Upper lobe of left lung (tissue), 4 donors: ENCODE measurements at regions not wholly inside any gene's neighbourhood (a gene's known extent, or its start where the extent isn't known, plus 50 kb on each side); places are given as distances from the start of the nearest gene placed in this dataset.

Experiments used
- EP300 ChIP-seq, 4 donors: sonication (generic); formaldehyde crosslinking; IDR thresholded peaks; one replicate each; pipeline ENCODE4 v1.5.1; 2017; ENCODE audit warnings: antibody characterized with exemption in 4 of 4, control low read depth in 2 of 4
- POLR2A ChIP-seq, 4 donors: fragments of 450-650 bp; IDR thresholded peaks; one replicate each; pipeline ENCODE4 v1.5.1; 2016 to 2017; ENCODE audit warnings: antibody characterized with exemption in 4 of 4, mild to moderate bottlenecking in 2 of 4
- POLR2AphosphoS5 ChIP-seq, 2 donors: sonication (generic); formaldehyde crosslinking; IDR thresholded peaks; one replicate each; pipeline ENCODE4 v1.5.1; 2017; ENCODE audit warnings: antibody characterized with exemption in 2 of 2
- TF ChIP-seq, protein P1 (sequence below), 6 experiments: fragments of 450-650 bp in 4 of 6; fragments of 200-600 bp in 2 of 6; sonication (generic) in 2 of 6; IDR thresholded peaks; one replicate each; pipeline ENCODE4 v1.5.1; 2016 to 2019; ENCODE audit warnings: antibody characterized with exemption in 6 of 6

DNA sequence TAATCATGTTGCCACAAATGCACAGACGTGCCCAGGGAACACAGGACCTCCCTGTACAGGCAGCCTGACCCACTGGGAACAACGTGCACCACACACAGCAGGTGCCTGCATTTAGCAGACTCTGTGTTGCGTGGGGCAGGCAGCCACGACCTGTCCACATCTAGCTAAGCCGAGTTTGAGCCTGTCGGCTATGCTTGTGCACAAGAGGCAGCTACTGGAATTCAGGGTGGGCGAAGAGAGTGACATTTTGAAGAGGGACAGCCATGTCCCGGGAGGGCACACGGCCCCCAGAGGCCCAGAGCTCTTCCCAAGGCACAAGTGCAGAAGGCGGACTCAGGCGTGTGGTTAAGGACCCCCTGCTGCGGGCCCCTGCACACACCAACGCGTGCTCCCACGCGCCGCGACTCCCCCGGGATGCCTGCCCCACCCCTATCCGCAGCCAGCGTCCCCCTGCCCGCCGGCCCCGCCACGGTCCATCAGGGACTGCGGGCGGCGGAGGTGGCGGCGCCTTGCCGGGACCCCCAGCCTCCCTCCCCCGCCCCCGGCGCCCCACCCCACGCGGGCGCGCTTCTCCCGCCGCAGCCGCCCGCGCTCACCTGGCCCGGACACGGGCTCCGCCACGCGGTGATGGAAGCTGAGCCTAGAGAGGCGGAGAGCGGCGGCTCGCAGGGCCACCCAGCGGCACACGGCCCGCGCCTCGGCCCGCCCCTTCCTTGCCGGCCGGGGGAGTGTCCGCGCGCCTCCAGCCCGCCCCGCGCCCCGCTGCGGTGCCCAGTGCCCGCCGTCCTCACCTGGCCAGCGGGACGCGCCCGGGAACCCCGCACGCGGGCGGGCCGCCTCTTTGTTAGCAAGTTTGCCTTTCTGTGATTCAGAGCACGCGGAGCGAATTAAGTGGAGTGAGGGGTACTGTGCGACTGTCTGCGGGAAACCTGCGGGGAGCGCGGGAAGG, 125.3 kb upstream of the PRMT8 start:
- TF ChIP-seq POLR2A (IDR thresholded peaks at IDR 0.05) (no peak), EP300 (IDR thresholded peaks at IDR 0.05) (no peak), POLR2AphosphoS5 (IDR thresholded peaks at IDR 0.05) (no peak)
- TF ChIP-seq, protein P1, sequence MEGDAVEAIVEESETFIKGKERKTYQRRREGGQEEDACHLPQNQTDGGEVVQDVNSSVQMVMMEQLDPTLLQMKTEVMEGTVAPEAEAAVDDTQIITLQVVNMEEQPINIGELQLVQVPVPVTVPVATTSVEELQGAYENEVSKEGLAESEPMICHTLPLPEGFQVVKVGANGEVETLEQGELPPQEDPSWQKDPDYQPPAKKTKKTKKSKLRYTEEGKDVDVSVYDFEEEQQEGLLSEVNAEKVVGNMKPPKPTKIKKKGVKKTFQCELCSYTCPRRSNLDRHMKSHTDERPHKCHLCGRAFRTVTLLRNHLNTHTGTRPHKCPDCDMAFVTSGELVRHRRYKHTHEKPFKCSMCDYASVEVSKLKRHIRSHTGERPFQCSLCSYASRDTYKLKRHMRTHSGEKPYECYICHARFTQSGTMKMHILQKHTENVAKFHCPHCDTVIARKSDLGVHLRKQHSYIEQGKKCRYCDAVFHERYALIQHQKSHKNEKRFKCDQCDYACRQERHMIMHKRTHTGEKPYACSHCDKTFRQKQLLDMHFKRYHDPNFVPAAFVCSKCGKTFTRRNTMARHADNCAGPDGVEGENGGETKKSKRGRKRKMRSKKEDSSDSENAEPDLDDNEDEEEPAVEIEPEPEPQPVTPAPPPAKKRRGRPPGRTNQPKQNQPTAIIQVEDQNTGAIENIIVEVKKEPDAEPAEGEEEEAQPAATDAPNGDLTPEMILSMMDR (IDR thresholded peaks at IDR 0.05), result no peak
